Stomach (tissue), 4 donors: ENCODE measurements at regions not wholly inside any gene's neighbourhood (a gene's known extent, or its start where the extent isn't known, plus 50 kb on each side); places are given as distances from the start of the nearest gene placed in this dataset.
"Not testable (repeated sequence)": the region's sequence is repeated elsewhere in the genome, so short reads cannot be mapped to it uniquely, and the experiment has no call there.

Source experiments
- CTCF ChIP-seq, 7 experiments: fragments of 450-650 bp in 4 of 7; fragments of 200-600 bp in 3 of 7; sonication (generic) in 3 of 7; IDR thresholded peaks; one replicate each; pipeline ENCODE4 v1.5.1; 2016 to 2019; ENCODE audit warnings: antibody characterized with exemption in 7 of 7, control low read depth in 2 of 7, mild to moderate bottlenecking in 1 of 7
- POLR2AphosphoS5 ChIP-seq, 3 donors: sonication (generic); formaldehyde crosslinking; IDR thresholded peaks; one replicate each; pipeline ENCODE4 v1.6.1; 2016; ENCODE audit warnings: antibody characterized with exemption in 3 of 3

- not testable (repeated sequence) for TF ChIP-seq CTCF, POLR2AphosphoS5 (IDR thresholded peaks at IDR 0.05)
Observed at GRCh38 chr1:117300183-117300582, 67.1 kb upstream of the MAN1A2 start.
